GM10266 (cell line): ENCODE measurements at regions not wholly inside any gene's neighbourhood (a gene's known extent, or its start where the extent isn't known, plus 50 kb on each side); places are given as distances from the start of the nearest gene placed in this dataset.

Experiments
- DNase-seq: peaks from one replicate; pipeline ENCODE4 v3.0.0; 2012; ENCODE audit errors: extremely low spot score
- TF ChIP-seq, protein P1 (sequence below): IDR thresholded peaks from 2 replicates; pipeline ENCODE4 v1.5.1; 2012; ENCODE audit warnings: mild to moderate bottlenecking, low read depth; ENCODE audit not compliant: control insufficient read depth, insufficient read depth; ENCODE audit errors: missing control alignments

DNA sequence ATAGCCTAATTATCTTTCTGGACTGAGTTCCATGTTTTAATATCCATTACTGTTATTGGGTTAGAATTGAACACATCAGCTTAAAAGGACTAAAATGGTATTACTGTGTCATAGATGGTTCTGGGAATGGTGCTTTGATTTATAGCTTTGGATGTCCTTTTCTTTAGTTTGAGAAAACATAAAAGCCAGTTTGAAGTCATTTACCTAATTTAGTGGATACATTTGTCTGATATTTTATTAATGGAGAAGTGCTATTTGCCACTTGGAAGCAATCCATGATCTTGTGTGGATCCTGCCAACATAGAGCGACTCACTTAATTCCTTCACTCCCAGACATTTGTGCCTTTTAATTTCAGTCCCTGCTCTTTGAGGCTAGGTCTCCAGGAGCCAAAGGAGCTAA, 212.4 kb upstream of the PACRGL start:
- TF ChIP-seq, protein P1, sequence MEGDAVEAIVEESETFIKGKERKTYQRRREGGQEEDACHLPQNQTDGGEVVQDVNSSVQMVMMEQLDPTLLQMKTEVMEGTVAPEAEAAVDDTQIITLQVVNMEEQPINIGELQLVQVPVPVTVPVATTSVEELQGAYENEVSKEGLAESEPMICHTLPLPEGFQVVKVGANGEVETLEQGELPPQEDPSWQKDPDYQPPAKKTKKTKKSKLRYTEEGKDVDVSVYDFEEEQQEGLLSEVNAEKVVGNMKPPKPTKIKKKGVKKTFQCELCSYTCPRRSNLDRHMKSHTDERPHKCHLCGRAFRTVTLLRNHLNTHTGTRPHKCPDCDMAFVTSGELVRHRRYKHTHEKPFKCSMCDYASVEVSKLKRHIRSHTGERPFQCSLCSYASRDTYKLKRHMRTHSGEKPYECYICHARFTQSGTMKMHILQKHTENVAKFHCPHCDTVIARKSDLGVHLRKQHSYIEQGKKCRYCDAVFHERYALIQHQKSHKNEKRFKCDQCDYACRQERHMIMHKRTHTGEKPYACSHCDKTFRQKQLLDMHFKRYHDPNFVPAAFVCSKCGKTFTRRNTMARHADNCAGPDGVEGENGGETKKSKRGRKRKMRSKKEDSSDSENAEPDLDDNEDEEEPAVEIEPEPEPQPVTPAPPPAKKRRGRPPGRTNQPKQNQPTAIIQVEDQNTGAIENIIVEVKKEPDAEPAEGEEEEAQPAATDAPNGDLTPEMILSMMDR = no peak
- no peak for DNase-seq

DNA sequence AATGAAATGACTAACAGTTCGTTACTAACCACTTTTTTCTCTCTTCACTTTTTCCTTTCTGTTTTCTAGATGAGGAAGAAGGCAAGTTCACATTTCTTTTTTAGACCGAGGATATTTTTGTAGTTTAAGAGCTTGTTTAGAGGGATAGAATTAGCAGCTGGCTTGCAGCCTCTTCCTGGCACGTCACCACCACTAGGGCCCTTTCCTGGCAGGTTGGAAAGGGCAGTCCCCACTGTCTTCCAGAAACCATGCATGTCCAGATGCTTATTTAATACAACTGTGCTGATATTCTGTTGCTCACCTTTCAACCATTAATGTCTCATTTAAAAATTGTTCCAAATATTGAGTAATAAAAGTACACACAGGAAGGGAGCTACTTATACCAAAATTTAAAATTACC, 209.5 kb upstream of the PACRGL start:
- no peak for DNase-seq
- TF ChIP-seq, protein P1 = no peak

DNA sequence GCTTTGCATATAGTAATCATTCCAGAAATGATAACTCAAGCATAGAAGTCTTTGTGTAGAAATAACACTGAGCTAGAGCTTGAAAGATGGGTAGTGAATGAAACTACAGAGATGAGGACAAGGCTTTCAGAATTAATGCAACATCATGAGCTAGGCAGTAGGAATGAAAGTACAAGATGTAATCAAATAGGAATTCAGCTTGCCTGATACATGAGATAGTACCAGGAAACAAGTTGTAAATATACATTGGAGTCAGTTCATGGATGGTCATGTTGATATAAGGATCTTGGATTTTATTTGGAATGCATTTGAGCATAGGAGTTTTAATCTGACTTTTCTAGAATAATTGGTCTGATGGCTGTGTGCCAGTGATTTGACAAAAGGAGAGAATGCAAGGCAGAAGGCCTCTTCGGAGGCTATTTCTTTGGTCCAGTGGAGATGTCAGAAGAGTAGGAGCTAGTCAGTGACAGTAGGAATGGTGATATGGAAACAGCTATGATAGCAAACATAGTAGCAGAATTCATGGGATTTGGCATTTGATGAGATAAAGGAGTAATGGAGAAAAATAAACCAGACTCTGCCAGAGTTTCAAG, 206.4 kb upstream of the PACRGL start:
- TF ChIP-seq, protein P1 = no peak
- no peak for DNase-seq

DNA sequence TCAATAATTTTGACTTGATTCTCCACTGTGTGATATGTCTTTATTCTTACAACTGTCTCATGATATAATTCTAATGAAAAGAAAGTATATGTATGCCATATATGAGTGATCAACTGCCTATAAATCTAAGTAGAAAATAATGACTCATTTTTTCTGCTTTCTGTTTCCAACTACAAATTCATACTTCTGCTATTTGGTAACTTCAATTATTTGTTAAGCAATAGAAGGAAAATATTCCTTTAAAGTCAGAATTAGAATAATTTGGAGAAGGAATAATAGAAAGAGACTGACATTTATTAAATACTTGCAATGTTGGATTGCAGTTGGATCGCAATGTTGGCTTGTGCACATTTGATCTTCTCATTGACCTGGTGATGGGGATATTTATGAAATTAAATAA, 204.2 kb upstream of the PACRGL start:
- TF ChIP-seq, protein P1 = no peak
- DNase-seq = no peak

DNA sequence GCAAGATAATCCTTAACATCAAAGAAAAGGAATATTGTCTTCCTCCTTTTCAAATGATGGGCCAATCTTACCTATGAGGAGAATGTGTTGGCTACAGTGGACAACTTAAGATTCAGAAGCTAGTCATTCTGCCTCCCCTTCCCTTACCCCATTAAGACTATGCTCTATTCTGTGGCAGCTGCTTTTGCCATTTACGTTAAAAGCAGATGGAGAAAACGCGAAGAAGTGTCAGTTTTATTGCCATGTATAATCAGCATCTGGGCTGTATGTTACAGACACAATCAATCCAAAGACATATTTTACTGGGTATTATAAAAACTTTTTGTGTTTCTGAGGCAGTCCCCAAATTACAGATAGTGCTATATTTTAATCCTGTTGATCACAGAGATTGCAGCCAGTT, 196.1 kb upstream of the PACRGL start:
- DNase-seq = no peak
- TF ChIP-seq, protein P1 = no peak

DNA sequence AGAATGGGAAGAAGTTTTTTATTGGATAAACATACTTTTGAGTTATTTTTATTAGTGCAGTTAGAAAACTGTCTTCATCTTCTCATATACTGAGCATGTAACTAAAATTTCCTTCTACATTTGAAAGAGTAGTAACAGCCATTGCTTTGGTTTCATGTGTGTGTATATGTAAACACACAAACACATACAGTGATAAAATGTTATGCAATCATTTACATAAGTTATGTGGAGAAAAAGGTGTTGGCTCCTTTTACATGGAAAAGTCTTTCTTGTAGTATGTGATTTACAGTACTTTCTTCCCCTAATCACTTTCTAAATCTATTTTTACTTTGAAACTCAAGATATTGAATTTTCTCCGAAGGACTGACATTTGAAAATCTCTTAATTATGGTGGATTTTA, 194.3 kb upstream of the PACRGL start:
- no peak for DNase-seq
- TF ChIP-seq, protein P1 = no peak

DNA sequence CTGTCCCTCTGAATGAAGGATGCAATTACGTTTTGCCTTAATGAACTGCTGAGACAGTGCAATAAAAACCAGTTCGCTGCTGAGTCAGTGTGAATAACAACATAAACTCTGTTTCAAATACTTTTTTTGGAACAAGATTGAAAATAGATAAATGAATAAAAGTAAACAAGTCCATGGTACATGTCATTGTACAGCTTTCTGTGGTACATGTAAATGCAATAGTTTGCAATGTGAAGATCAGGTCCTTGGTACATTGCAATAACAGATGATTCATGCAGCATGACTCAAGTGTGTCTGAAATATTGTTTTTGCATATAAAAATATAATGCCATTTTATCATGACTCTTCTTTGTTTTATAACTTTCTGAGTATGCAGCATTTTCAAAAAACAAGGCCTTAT, 193.4 kb upstream of the PACRGL start:
- TF ChIP-seq, protein P1 = no peak
- DNase-seq = no peak
